ENCODE measurements at regions not wholly inside any gene's neighbourhood (a gene's known extent, or its start where the extent isn't known, plus 50 kb on each side); places are given as distances from the start of the nearest gene placed in this dataset.

DNA sequence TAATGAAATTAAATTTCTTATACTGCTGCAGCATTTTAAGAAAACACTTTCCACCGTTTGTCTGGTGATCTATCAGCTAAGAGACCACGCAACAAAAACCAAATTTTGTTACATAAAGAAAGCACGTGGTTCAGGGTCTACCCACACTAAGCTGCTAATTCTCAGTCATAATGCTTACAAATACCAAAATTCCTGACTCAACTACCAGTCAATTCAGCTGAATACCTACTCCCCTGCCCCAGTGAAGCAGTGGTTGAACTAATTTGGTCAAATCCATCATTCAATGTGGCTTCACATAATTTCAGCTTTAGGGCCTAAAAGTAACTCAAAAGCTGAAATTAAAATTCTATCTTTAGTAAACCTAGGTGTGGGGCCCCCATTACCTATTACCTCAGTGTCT, 468.6 kb upstream of the ARID1B start:
- TF ChIP-seq, protein P1, sequence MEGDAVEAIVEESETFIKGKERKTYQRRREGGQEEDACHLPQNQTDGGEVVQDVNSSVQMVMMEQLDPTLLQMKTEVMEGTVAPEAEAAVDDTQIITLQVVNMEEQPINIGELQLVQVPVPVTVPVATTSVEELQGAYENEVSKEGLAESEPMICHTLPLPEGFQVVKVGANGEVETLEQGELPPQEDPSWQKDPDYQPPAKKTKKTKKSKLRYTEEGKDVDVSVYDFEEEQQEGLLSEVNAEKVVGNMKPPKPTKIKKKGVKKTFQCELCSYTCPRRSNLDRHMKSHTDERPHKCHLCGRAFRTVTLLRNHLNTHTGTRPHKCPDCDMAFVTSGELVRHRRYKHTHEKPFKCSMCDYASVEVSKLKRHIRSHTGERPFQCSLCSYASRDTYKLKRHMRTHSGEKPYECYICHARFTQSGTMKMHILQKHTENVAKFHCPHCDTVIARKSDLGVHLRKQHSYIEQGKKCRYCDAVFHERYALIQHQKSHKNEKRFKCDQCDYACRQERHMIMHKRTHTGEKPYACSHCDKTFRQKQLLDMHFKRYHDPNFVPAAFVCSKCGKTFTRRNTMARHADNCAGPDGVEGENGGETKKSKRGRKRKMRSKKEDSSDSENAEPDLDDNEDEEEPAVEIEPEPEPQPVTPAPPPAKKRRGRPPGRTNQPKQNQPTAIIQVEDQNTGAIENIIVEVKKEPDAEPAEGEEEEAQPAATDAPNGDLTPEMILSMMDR (IDR thresholded peaks at IDR 0.05), result no peak
- TF ChIP-seq POLR2A (IDR thresholded peaks at IDR 0.05), result no peak
